Parathyroid adenoma (tissue), 2 donors: ENCODE measurements at regions not wholly inside any gene's neighbourhood (a gene's known extent, or its start where the extent isn't known, plus 50 kb on each side); places are given as distances from the start of the nearest gene placed in this dataset.
"Not testable (repeated sequence)": the region's sequence is repeated elsewhere in the genome, so short reads cannot be mapped to it uniquely, and the experiment has no call there.

Source experiments
- H2AFZ ChIP-seq: fragments of 300-600 bp; sonication (generic); one replicate; pipeline ENCODE4 v1.7.0; 2017; ENCODE audit warnings: antibody characterized with exemption, mild to moderate bottlenecking
- H3K27ac ChIP-seq: fragments of 300-600 bp; sonication (generic); one replicate; pipeline ENCODE4 v1.7.0; 2017
- H3K27me3 ChIP-seq: fragments of 300-600 bp; sonication (generic); one replicate; pipeline ENCODE4 v1.7.0; 2017; ENCODE audit warnings: low read length; ENCODE audit not compliant: control insufficient read depth, insufficient read depth
- H3K36me3 ChIP-seq: fragments of 300-600 bp; sonication (generic); one replicate; pipeline ENCODE4 v1.7.0; 2017; ENCODE audit warnings: low read length; ENCODE audit not compliant: control insufficient read depth, insufficient read depth
- H3K4me1 ChIP-seq: fragments of 300-600 bp; sonication (generic); one replicate; pipeline ENCODE4 v1.7.0; 2017; ENCODE audit warnings: control low read depth
- H3K4me2 ChIP-seq: fragments of 300-600 bp; sonication (generic); one replicate; pipeline ENCODE4 v1.7.0; 2017; ENCODE audit warnings: low read length
- H3K4me3 ChIP-seq: fragments of 300-600 bp; sonication (generic); one replicate; pipeline ENCODE4 v1.7.0; 2017; ENCODE audit warnings: low read depth, low read length
- H3K79me2 ChIP-seq: fragments of 300-600 bp; sonication (generic); one replicate; pipeline ENCODE4 v1.7.0; 2017; ENCODE audit warnings: control low read depth
- H3K9ac ChIP-seq: fragments of 300-600 bp; sonication (generic); one replicate; pipeline ENCODE4 v1.7.0; 2017; ENCODE audit warnings: mild to moderate bottlenecking
- H3K9me3 ChIP-seq: fragments of 300-600 bp; sonication (generic); one replicate; pipeline ENCODE4 v1.7.0; 2017; ENCODE audit warnings: low read length; ENCODE audit not compliant: control insufficient read depth
- CTCF ChIP-seq: fragments of 300-600 bp; sonication (generic); IDR thresholded peaks from one replicate; pipeline ENCODE4 v1.7.0; 2017; ENCODE audit warnings: antibody characterized with exemption, mild to moderate bottlenecking
- donor health status: primary hyperparathyroidism.

- no peak overlapping the region for H3K27ac ChIP-seq
- no peak for TF ChIP-seq CTCF
- H3K9me3 ChIP-seq, result no peaks in the 10 kb centered on the region
- H3K27me3 ChIP-seq, result no peaks in the 10 kb centered on the region
- H3K4me3 ChIP-seq, result no peak overlapping the region
- no peaks in the 10 kb centered on the region for H3K4me1 ChIP-seq
- no peaks in the 10 kb centered on the region for H3K79me2 ChIP-seq
- no peak overlapping the region for H2AFZ ChIP-seq
- H3K36me3 ChIP-seq, result no peaks in the 10 kb centered on the region
- H3K4me2 ChIP-seq, result no peak overlapping the region
- no peak overlapping the region for H3K9ac ChIP-seq
These were observed 220.4 kb upstream of the TFPI start for GRCh38 chr2:187774551-187775071.

- no peak for TF ChIP-seq CTCF
- H3K27me3 ChIP-seq, result no peaks in the 10 kb centered on the region
- no peak overlapping the region for H3K4me3 ChIP-seq
- no peak overlapping the region for H3K9ac ChIP-seq
- no peaks in the 10 kb centered on the region for H3K36me3 ChIP-seq
- no peaks in the 10 kb centered on the region for H3K79me2 ChIP-seq
- no peaks in the 10 kb centered on the region for H3K4me1 ChIP-seq
- no peak overlapping the region for H2AFZ ChIP-seq
- no peaks in the 10 kb centered on the region for H3K9me3 ChIP-seq
- H3K27ac ChIP-seq, result no peak overlapping the region
- H3K4me2 ChIP-seq, result no peak overlapping the region
These were observed 221.0 kb upstream of the TFPI start for GRCh38 chr2:187775196-187775595.

- no peaks in the 10 kb centered on the region for H3K9me3 ChIP-seq
- TF ChIP-seq CTCF, result no peak
- H3K4me1 ChIP-seq, result no peaks in the 10 kb centered on the region
- H3K36me3 ChIP-seq, result no peaks in the 10 kb centered on the region
- H3K79me2 ChIP-seq, result no peaks in the 10 kb centered on the region
- H3K9ac ChIP-seq, result no peak overlapping the region
- no peak overlapping the region for H3K4me2 ChIP-seq
- H2AFZ ChIP-seq, result no peak overlapping the region
- H3K27me3 ChIP-seq, result no peaks in the 10 kb centered on the region
- no peak overlapping the region for H3K4me3 ChIP-seq
- no peak overlapping the region for H3K27ac ChIP-seq
These were observed 221.4 kb upstream of the TFPI start for GRCh38 chr2:187775651-187776050.

GRCh38 chr2:187782301-187782700 is 228.1 kb upstream of the TFPI start:
- Histone ChIP-seq H3K4me1 (no peaks in the 10 kb centered on the region), H3K79me2 (no peaks in the 10 kb centered on the region), H2AFZ (no peak overlapping the region), H3K27me3 (no peaks in the 10 kb centered on the region), H3K9me3 (no peaks in the 10 kb centered on the region), H3K4me3 (no peak overlapping the region), H3K27ac (no peak overlapping the region), H3K9ac (no peak overlapping the region), H3K4me2 (no peak overlapping the region), H3K36me3 (no peaks in the 10 kb centered on the region)
- no peak for TF ChIP-seq CTCF

- TF ChIP-seq CTCF, result no peak
- Histone ChIP-seq H3K36me3 (no peaks in the 10 kb centered on the region), H3K79me2 (no peaks in the 10 kb centered on the region), H3K4me3 (no peak overlapping the region), H3K4me2 (no peak overlapping the region), H3K27me3 (no peaks in the 10 kb centered on the region), H3K9ac (no peak overlapping the region), H3K27ac (no peak overlapping the region), H3K9me3 (no peaks in the 10 kb centered on the region), H2AFZ (no peak overlapping the region), H3K4me1 (no peaks in the 10 kb centered on the region)
These were observed 229.2 kb upstream of the TFPI start for GRCh38 chr2:187783446-187783845.

- H3K4me1 ChIP-seq, H3K79me2 ChIP-seq: not testable (repeated sequence)
These were observed 229.9 kb upstream of the TFPI start for GRCh38 chr2:187784138-187784537.

More at GRCh38 chr2:187784138-187784537, 229.9 kb upstream of the TFPI start:
- not testable (repeated sequence) for H3K4me2 ChIP-seq, H3K27me3 ChIP-seq, H3K27ac ChIP-seq, H3K9me3 ChIP-seq, H3K36me3 ChIP-seq, H3K9ac ChIP-seq, H2AFZ ChIP-seq, H3K4me3 ChIP-seq
